Suppressor macrophage treated with lipopolysaccharide for 4 hours (primary cell): ENCODE measurements at regions not wholly inside any gene's neighbourhood (a gene's known extent, or its start where the extent isn't known, plus 50 kb on each side); places are given as distances from the start of the nearest gene placed in this dataset.

Experiments
- DNase-seq: peaks from one replicate; pipeline ENCODE4 v3.0.0-alpha.2; 2020

- no peak for DNase-seq
Measured at GRCh38 chr2:18244845-18245244, 315.6 kb downstream of the RDH14 start.

GRCh38 chr2:18243816-18244215 lies 316.6 kb downstream of the RDH14 start:
- DNase-seq, result no peak

- no peak for DNase-seq
Measured at GRCh38 chr2:18242716-18243115, 317.7 kb downstream of the RDH14 start.

DNA sequence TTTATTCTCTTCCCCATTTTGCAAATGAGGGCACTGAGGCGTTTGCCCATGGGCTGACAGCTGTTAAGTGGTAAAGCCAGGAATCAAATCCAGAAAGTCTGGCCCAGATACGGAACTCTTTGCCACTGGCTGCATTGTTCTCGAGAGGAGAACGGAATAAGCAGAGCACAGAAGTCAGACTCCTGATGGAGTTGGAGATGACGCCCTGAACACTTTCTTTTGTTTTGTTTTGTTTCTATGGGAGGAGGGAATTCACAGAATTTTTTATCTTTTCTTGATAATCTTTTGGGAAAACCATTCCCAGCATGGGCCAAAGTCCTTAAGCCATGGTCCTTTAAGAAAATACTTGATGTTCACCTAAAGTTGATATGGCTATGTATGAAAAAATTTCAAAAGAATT lies 322.2 kb downstream of the RDH14 start:
- no peak for DNase-seq

DNA sequence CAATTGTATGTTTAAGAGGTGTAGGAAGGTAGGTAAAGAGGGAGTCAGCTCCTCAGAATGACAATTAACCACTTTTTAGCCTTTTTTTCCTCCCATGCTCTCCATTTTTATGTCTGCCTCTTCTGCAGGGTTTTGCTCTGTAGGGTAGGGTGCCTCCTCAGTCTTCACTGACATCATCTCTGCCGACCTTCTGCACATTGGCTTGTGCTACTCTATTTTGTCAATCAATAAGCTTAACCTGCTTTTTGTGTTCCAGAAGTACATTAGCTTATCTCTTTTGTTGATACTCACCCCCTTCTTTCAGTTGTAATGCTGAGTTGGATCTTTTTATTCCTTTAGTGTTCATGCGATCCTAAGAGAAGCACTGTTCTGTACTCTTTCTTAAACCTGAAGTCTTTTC lies 323.2 kb downstream of the RDH14 start:
- no peak for DNase-seq

- no peak for DNase-seq
Measured at GRCh38 chr2:18232731-18233438, 327.6 kb downstream of the RDH14 start.

GRCh38 chr2:18230668-18231067 lies 329.8 kb downstream of the RDH14 start:
- DNase-seq, result no peak

- no peak for DNase-seq
Measured at GRCh38 chr2:18219676-18220075, 340.8 kb downstream of the RDH14 start.

GRCh38 chr2:18218160-18218933 lies 339.9 kb downstream of the KCNS3 start:
- no peak for DNase-seq

DNA sequence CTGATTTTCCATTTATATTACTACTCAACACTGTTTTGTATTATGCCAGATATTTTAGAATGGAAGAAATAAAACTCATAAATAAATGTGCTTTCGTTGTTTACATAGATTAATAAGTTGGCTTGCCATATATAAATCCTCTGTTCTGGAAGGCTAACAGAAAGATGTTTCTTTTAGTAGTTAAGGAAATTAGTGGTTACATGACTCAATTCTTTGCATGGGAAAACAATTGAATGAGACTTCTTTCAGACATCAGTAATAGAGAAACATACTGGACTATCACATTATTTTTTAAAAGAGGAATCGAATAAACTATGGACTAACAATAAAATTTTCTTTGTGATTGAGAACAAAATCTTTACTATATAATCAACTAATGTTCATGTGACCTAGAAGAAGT lies 336.5 kb downstream of the KCNS3 start:
- DNase-seq, result no peak

- DNase-seq, result no peak
Measured at GRCh38 chr2:18213986-18214385, 335.5 kb downstream of the KCNS3 start.

- no peak for DNase-seq
Measured at GRCh38 chr2:18209934-18210639, 331.6 kb downstream of the KCNS3 start.

- no peak for DNase-seq
Measured at GRCh38 chr2:18208956-18209355, 330.5 kb downstream of the KCNS3 start.

DNA sequence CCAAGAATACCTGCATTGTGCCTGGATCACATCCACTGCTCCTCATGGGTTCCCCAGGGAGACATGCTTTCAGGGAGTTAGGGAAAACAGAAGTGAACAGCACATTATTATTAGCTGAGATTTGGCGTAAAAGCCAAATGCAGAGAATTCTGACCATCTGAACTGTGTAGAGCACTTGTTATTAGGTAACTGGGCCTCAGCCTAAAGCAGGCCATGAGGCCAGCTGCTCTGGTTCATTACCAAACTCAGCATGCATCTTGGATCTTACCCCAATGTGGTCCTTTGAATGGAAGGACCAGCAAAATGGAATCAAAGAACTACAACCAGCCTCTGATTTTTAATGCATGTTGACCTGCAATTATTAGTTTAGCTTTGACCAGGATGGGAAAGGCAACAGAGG lies 322.3 kb downstream of the KCNS3 start:
- DNase-seq, result no peak

GRCh38 chr2:18198677-18199076 lies 320.2 kb downstream of the KCNS3 start:
- DNase-seq, result no peak

DNA sequence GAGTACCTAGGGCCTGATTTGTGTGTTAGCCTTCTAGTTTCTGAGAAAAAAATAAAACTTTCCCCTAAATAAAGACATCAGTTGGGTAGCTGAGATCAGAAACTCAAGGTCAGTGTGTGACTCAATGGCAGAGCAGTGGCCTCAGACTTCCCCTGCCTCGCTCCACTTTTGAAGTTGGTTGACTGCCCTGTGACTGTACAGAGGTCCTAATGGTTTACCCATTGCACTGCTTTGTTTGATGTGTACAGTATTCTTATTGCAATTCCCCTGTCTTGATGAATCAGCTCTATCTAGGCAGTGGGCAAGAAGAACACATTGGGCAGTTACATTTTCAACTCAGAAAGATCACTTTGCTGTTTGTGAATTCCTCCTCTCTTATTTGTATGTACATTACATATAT lies 315.7 kb downstream of the KCNS3 start:
- DNase-seq, result no peak

GRCh38 chr2:18186816-18187613 lies 308.5 kb downstream of the KCNS3 start:
- DNase-seq, result no peak

DNA sequence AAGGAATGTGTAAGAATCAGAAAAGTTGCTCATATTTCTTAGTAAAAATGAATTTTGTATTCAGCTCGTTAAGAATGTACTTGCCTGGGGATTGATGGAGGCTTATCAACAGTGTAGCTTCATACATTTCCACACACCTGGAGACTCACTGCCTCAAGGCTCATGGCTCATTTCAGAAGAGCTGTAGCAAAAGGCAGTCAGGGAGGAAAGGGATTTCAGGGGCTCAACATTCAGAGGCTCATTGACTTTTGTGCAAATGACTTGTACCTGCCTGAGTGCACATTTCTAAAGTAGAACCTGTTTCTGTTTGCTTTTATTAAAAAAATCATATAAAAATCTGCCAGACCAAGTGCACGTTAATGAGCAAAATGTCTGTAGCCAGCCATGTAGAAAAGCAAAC lies 304.4 kb downstream of the KCNS3 start:
- no peak for DNase-seq

GRCh38 chr2:18180912-18181311 lies 302.4 kb downstream of the KCNS3 start:
- no peak for DNase-seq

- no peak for DNase-seq
Measured at GRCh38 chr2:18180031-18180610, 301.7 kb downstream of the KCNS3 start.

DNA sequence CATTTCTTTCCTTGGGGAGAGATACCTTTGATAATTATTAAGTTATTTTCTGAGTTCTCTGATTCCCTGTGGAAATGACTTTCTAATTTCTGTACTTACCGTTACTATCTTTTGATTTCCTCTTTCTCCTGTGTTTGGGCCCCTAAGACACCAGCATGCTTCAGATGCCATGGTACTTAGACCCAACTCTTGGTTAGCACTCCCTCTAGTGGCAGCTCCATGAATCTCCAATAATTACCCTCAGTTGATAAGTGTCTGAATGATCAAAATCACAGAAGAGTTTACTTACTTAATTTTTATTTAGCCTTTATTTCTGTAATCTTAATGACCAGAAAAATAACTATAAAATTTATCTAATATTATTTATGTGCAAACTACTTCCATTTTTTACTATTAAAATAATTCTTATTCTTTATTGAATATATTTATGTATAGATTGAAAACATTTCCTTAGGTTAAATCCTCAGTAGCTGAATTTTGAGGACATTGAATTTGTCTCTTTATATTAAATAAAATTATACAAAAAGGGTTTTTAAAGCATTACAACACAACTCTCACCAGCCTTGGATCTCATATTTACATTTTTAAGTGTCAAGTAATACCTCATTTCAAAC lies 300.4 kb downstream of the KCNS3 start:
- DNase-seq, result peak; percentile 57

DNA sequence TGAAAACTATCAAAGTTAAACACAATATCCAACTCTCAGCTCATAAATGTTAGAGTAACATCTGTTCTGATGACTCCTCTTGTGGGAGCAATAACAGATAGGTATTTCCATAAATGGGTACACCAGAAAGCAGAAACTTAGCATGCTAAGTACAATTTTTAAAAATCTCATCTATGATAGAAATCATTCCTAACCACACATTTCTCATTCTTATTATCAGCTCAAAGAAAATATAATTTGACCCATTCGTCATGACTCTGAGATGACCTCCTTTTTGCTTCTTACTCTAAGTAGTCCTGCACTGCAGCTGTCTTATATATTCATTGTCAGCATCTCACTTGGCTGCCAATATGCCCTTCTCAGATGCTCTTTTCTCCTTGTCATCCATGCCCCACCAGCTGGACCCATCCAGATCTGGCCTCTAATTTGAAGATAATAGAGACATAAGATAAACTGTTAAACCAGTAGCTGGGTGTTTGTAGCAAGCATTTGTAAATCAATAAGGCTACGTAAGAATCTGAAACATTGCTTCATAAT lies 298.3 kb downstream of the KCNS3 start:
- DNase-seq, result no peak
